Left kidney (tissue), 1 donor: ENCODE measurements at regions not wholly inside any gene's neighbourhood (a gene's known extent, or its start where the extent isn't known, plus 50 kb on each side); places are given as distances from the start of the nearest gene placed in this dataset.
"Not testable (repeated sequence)": the region's sequence is repeated elsewhere in the genome, so short reads cannot be mapped to it uniquely, and the experiment has no call there.

Experiments
- DNase-seq: peaks from one replicate; pipeline ENCODE4 v3.0.0-alpha.2; 2013

- no peak for DNase-seq
Measured at GRCh38 chr11:42768576-42768975, 543.2 kb upstream of the API5 start.

- peak; percentile 46 for DNase-seq
Measured at GRCh38 chr11:42770444-42771065, 541.2 kb upstream of the API5 start.

GRCh38 chr11:42772886-42773285, 538.9 kb upstream of the API5 start:
- no peak for DNase-seq

GRCh38 chr11:42773729-42774128, 538.1 kb upstream of the API5 start:
- DNase-seq: no peak

GRCh38 chr11:42774567-42774966, 537.2 kb upstream of the API5 start:
- no peak for DNase-seq

- no peak for DNase-seq
Measured at GRCh38 chr11:42777776-42778175, 534.0 kb upstream of the API5 start.

GRCh38 chr11:42778193-42778592, 533.6 kb upstream of the API5 start:
- no peak for DNase-seq

GRCh38 chr11:42779555-42779954, 532.2 kb upstream of the API5 start:
- DNase-seq: no peak

GRCh38 chr11:42786981-42787380, 524.8 kb upstream of the API5 start:
- DNase-seq: no peak

- DNase-seq: not testable (repeated sequence)
Measured at GRCh38 chr11:42795483-42795882, 516.3 kb upstream of the API5 start.

- no peak for DNase-seq
Measured at GRCh38 chr11:42800041-42800440, 511.8 kb upstream of the API5 start.

- peak; percentile 37 for DNase-seq
Measured at GRCh38 chr11:42802201-42802899, 509.4 kb upstream of the API5 start.

- DNase-seq: no peak
Measured at GRCh38 chr11:42806191-42806590, 505.6 kb upstream of the API5 start.

- no peak for DNase-seq
Measured at GRCh38 chr11:42812361-42812760, 499.4 kb upstream of the API5 start.

- DNase-seq: no peak
Measured at GRCh38 chr11:42812960-42813359, 498.8 kb upstream of the API5 start.

- DNase-seq: no peak
Measured at GRCh38 chr11:42816471-42816870, 495.3 kb upstream of the API5 start.

- no peak for DNase-seq
Measured at GRCh38 chr11:42819126-42819525, 492.7 kb upstream of the API5 start.

- not testable (repeated sequence) for DNase-seq
Measured at GRCh38 chr11:42822188-42822587, 489.6 kb upstream of the API5 start.

GRCh38 chr11:42823546-42823945, 488.2 kb upstream of the API5 start:
- DNase-seq: no peak

- DNase-seq: no peak
Measured at GRCh38 chr11:42824067-42824466, 487.7 kb upstream of the API5 start.

GRCh38 chr11:42825598-42825997, 486.2 kb upstream of the API5 start:
- DNase-seq: no peak

- DNase-seq: no peak
Measured at GRCh38 chr11:42827845-42828244, 484.0 kb upstream of the API5 start.

GRCh38 chr11:42837994-42838393, 473.8 kb upstream of the API5 start:
- DNase-seq: no peak

GRCh38 chr11:42840176-42840829, 471.5 kb upstream of the API5 start:
- no peak for DNase-seq
